H9 (cell line): ENCODE measurements at regions not wholly inside any gene's neighbourhood (a gene's known extent, or its start where the extent isn't known, plus 50 kb on each side); places are given as distances from the start of the nearest gene placed in this dataset.

Experiments used
- DNase-seq: peaks from one replicate; pipeline ENCODE4 v3.0.0-alpha.2; 2017
- H2AFZ ChIP-seq: one replicate; pipeline ENCODE4 v1.6.1; 2013; ENCODE audit warnings: mild to moderate bottlenecking, low read length, control low read depth, moderate library complexity
- H2AK5ac ChIP-seq: 2 replicates; pipeline ENCODE4 v1.6.1; 2013; ENCODE audit warnings: low read length, control low read depth, mixed read lengths; ENCODE audit not compliant: insufficient read length
- H2BK120ac ChIP-seq: one replicate; pipeline ENCODE4 v1.6.1; 2013; ENCODE audit warnings: low read depth, mild to moderate bottlenecking, low read length, control low read depth, inconsistent platforms; ENCODE audit not compliant: poor library complexity, severe bottlenecking
- H2BK12ac ChIP-seq: 2 replicates; pipeline ENCODE4 v1.6.1; 2013; ENCODE audit warnings: low read length, control low read depth, mixed read lengths, low read depth; ENCODE audit not compliant: insufficient read length
- H2BK15ac ChIP-seq: 2 replicates; pipeline ENCODE4 v1.6.1; 2013; ENCODE audit warnings: low read depth, low read length, control low read depth
- H2BK20ac ChIP-seq: one replicate; pipeline ENCODE4 v1.6.1; 2013; ENCODE audit warnings: low read depth, mild to moderate bottlenecking, low read length, control low read depth, inconsistent platforms; ENCODE audit not compliant: poor library complexity, severe bottlenecking
- H2BK5ac ChIP-seq: 2 replicates; pipeline ENCODE4 v1.6.1; 2013; ENCODE audit warnings: low read length, control low read depth, mixed read lengths; ENCODE audit not compliant: insufficient read length
- H3K14ac ChIP-seq: 2 replicates; pipeline ENCODE4 v1.6.1; 2013; ENCODE audit warnings: low read length, control low read depth; ENCODE audit not compliant: insufficient read depth
- H3K18ac ChIP-seq: 2 replicates; pipeline ENCODE4 v1.6.1; 2013; ENCODE audit warnings: low read depth, mild to moderate bottlenecking, mixed read lengths, low read length, control low read depth; ENCODE audit not compliant: insufficient read length
- H3K23ac ChIP-seq: 2 replicates; pipeline ENCODE4 v1.6.1; 2013; ENCODE audit warnings: low read length, control low read depth, mixed read lengths, low read depth; ENCODE audit not compliant: insufficient read length
- H3K23me2 ChIP-seq: 2 replicates; pipeline ENCODE4 v1.6.1; 2013; ENCODE audit warnings: low read depth, mild to moderate bottlenecking, mixed read lengths, low read length, control low read depth; ENCODE audit not compliant: insufficient read length, poor library complexity, severe bottlenecking
- H3K27ac ChIP-seq: 2 replicates; pipeline ENCODE4 v1.5.1; 2013; ENCODE audit warnings: low read length, control low read depth, mixed read lengths, low read depth; ENCODE audit not compliant: insufficient read length
- H3K27me3 ChIP-seq: 2 replicates; pipeline ENCODE4 v1.6.1; 2013; ENCODE audit warnings: low read length, control low read depth, inconsistent platforms; ENCODE audit not compliant: insufficient read depth
- H3K4ac ChIP-seq: 2 replicates; pipeline ENCODE4 v1.6.1; 2013; ENCODE audit warnings: low read depth, mild to moderate bottlenecking, control low read depth, inconsistent platforms, low read length, moderate library complexity
- H3K4me1 ChIP-seq: 2 replicates; pipeline ENCODE4 v1.6.1; 2013; ENCODE audit warnings: low read length, control low read depth, inconsistent platforms; ENCODE audit not compliant: insufficient read depth
- H3K4me2 ChIP-seq: 2 replicates; pipeline ENCODE4 v1.6.1; 2013; ENCODE audit warnings: low read length, control low read depth, mixed read lengths; ENCODE audit not compliant: insufficient read length, insufficient read depth
- H3K56ac ChIP-seq: 2 replicates; pipeline ENCODE4 v1.6.1; 2013; ENCODE audit warnings: low read depth, mild to moderate bottlenecking, mixed read lengths, low read length, control low read depth; ENCODE audit not compliant: insufficient read length
- H3K79me1 ChIP-seq: 2 replicates; pipeline ENCODE4 v1.6.1; 2013; ENCODE audit warnings: low read depth, mild to moderate bottlenecking, moderate library complexity, low read length, control low read depth, inconsistent platforms; ENCODE audit not compliant: insufficient read depth, poor library complexity, severe bottlenecking
- H3K79me2 ChIP-seq: 2 replicates; pipeline ENCODE4 v1.6.1; 2013; ENCODE audit warnings: low read length, control low read depth, inconsistent platforms; ENCODE audit not compliant: insufficient read depth
- H3K9ac ChIP-seq: 2 replicates; pipeline ENCODE4 v1.6.1; 2013; ENCODE audit warnings: low read length, control low read depth, mixed read lengths; ENCODE audit not compliant: insufficient read length; ENCODE audit errors: extremely low read depth
- H3K9me3 ChIP-seq: one replicate; pipeline ENCODE4 v1.6.1; 2013; ENCODE audit warnings: low read depth, low read length, inconsistent platforms; ENCODE audit not compliant: control insufficient read depth
- H3T11ph ChIP-seq: one replicate; pipeline ENCODE4 v1.6.1; 2013; ENCODE audit warnings: mild to moderate bottlenecking, low read length, control low read depth, inconsistent platforms
- H4K20me1 ChIP-seq: one replicate; pipeline ENCODE4 v1.6.1; 2013; ENCODE audit not compliant: control insufficient read depth, insufficient read length, insufficient read depth
- H4K5ac ChIP-seq: 2 replicates; pipeline ENCODE4 v1.6.1; 2013; ENCODE audit warnings: low read depth, mild to moderate bottlenecking, mixed read lengths, low read length, control low read depth; ENCODE audit not compliant: insufficient read length
- H4K8ac ChIP-seq: replicated peaks from 2 replicates; pipeline ENCODE4 v1.6.1; 2013; ENCODE audit warnings: low read length, control low read depth, mixed read lengths, low read depth; ENCODE audit not compliant: insufficient read length
- H4K91ac ChIP-seq: 2 replicates; pipeline ENCODE4 v1.6.1; 2013; ENCODE audit warnings: low read depth, mild to moderate bottlenecking, moderate library complexity, mixed read lengths, low read length, control low read depth; ENCODE audit not compliant: insufficient read length
- H3K27ac Mint-ChIP-seq, 3 experiments: 2 replicates in 2 of 3; 3 replicates in 1 of 3; pipeline ENCODE4 v1.8.0; 2020 to 2021; ENCODE audit warnings: mixed read lengths in 3 of 3, mild to moderate bottlenecking in 1 of 3, moderate library complexity in 1 of 3
- H3K27me3 Mint-ChIP-seq: 2 replicates; pipeline ENCODE4 v1.8.0; 2021; ENCODE audit warnings: low read depth, mild to moderate bottlenecking, moderate library complexity, mixed read lengths
- H3K36me3 Mint-ChIP-seq, 3 experiments: 2 replicates in 2 of 3; 3 replicates in 1 of 3; pipeline ENCODE4 v1.8.0; 2020 to 2021; ENCODE audit warnings: low read depth in 3 of 3, mixed read lengths in 3 of 3; ENCODE audit not compliant: insufficient read depth in 1 of 3
- H3K4me1 Mint-ChIP-seq, 2 experiments: 2 replicates each; pipeline ENCODE4 v1.8.0; 2020; ENCODE audit warnings: mixed read lengths in 2 of 2
- H3K4me3 Mint-ChIP-seq, 2 experiments: 2 replicates in 1 of 2; 3 replicates in 1 of 2; pipeline ENCODE4 v1.8.0; 2020 to 2021; ENCODE audit warnings: mild to moderate bottlenecking in 2 of 2, mixed read lengths in 2 of 2, moderate library complexity in 1 of 2
- H3K9me3 Mint-ChIP-seq, 2 experiments: 2 replicates in 1 of 2; 3 replicates in 1 of 2; pipeline ENCODE4 v1.8.0; 2020; ENCODE audit warnings: mild to moderate bottlenecking in 2 of 2, mixed read lengths in 2 of 2, moderate library complexity in 1 of 2
- CTCF ChIP-seq: fragments of 200-600 bp; sonication (generic); conservative IDR thresholded peaks from 3 replicates; pipeline ENCODE4 v1.8.0; 2021; ENCODE audit warnings: antibody characterized with exemption, mild to moderate bottlenecking
- WGBS: extraction: QIAGEN DNeasy Blood & Tissue Kit; methylation state at CpG from one replicate; pipeline ENCODE4 v1.1.7; 2013; ENCODE audit warnings: missing lambda C conversion rate, low lambda C conversion rate, mixed read lengths; ENCODE audit not compliant: insufficient read length; ENCODE audit errors: extremely low coverage; 5-methylcytosine and 5-hydroxymethylcytosine counted together

DNA sequence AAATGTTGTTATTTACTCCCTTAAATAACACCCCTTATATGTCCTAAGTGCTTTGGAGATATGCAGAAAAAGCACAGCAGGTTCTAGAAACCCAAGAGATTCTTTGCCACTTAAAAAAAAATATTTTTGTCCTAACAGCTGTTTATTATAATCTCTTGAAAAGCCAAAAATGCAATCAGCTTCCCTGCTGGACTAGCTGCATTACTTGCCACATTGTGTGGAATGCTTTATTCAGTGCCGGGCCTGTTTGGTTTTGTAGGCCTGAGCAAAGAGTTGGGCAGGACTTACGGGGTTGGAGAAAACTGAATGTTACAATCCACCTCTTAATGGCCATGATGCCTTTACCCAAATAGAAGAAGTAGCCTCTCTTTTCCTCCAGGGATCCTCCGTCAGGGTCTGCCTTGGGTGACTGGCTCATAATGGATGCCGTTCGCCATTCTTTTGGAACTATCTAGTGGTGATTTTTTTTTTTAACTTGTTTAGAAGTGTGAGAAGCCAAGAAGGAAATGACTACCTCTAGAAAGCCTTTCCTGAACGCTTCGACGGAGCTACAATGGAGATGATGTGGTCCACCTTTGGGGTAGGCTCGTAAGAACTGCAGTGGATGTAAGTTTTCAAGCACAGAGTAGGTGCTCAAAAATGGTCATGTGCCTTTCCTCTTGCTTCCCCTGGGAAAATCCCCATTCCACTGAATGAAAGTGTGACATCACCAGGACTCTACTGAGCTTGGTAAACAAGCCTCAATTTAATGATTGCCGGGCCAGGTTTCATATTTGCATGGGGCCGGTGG is 241.3 kb upstream of the NCAM1 start:
- Mint-ChIP-seq H3K27me3 (peaks cover 3% of the 10 kb centered on the region), H3K36me3 (no peaks in the 10 kb centered on the region), H3K27ac (no peak overlapping the region; a peak in 1 of 7 replicates), H3K4me1 (0 out of 4 replicates have a peak, but pooled peaks cover 0 to 2% of the 10 kb centered on the region in 2 experiments), H3K9me3 (no peaks in the 10 kb centered on the region), H3K4me3 (no peak overlapping the region)
- Histone ChIP-seq H3K9ac (no peak overlapping the region), H4K8ac (no peak overlapping the region), H2BK120ac (no peak overlapping the region), H2BK5ac (no peak overlapping the region), H3K4me1 (no peaks in the 10 kb centered on the region), H2BK20ac (no peak overlapping the region), H2AK5ac (no peak overlapping the region), H3T11ph (no peak overlapping the region), H4K91ac (no peak overlapping the region), H3K23ac (no peak overlapping the region), H3K27ac (no peak overlapping the region), H2BK15ac (no peak overlapping the region), H3K23me2 (no peaks in the 10 kb centered on the region), H3K4ac (no peak overlapping the region), H4K5ac (no peak overlapping the region), H3K79me1 (no peaks in the 10 kb centered on the region), H3K56ac (no peak overlapping the region), H3K18ac (no peak overlapping the region), H4K20me1 (no peaks in the 10 kb centered on the region), H2AFZ (no peak overlapping the region), H3K9me3 (no peaks in the 10 kb centered on the region), H3K27me3 (no peaks in the 10 kb centered on the region), H3K79me2 (no peaks in the 10 kb centered on the region), H3K14ac (no peak overlapping the region), H2BK12ac (no peak overlapping the region), H3K4me2 (no peak overlapping the region)
- DNase-seq = no peak
- no CpG with 5 or more reads among the region's 11 CpGs for WGBS
- TF ChIP-seq CTCF = no peak
